ENCODE measurements at regions not wholly inside any gene's neighbourhood (a gene's known extent, or its start where the extent isn't known, plus 50 kb on each side); places are given as distances from the start of the nearest gene placed in this dataset.
"Not testable (repeated sequence)": the region's sequence is repeated elsewhere in the genome, so short reads cannot be mapped to it uniquely, and the experiment has no call there.

- no peak for DNase-seq
Measured at GRCh38 chr10:64142395-64142794, 621.2 kb downstream of the REEP3 start.

- no peak for DNase-seq
Measured at GRCh38 chr10:64148607-64149006, 627.4 kb downstream of the REEP3 start.

GRCh38 chr10:64156166-64156565 is 635.0 kb downstream of the REEP3 start:
- no peak for DNase-seq

- DNase-seq: no peak
Measured at GRCh38 chr10:64158551-64158950, 637.4 kb downstream of the REEP3 start.

GRCh38 chr10:64159910-64160872 is 639.0 kb downstream of the REEP3 start:
- no peak for DNase-seq

- no peak for DNase-seq
Measured at GRCh38 chr10:64170791-64171190, 649.6 kb downstream of the REEP3 start.

- DNase-seq: no peak
Measured at GRCh38 chr10:64173826-64174225, 652.6 kb downstream of the REEP3 start.

- no peak for DNase-seq
Measured at GRCh38 chr10:64174666-64175255, 653.6 kb downstream of the REEP3 start.

- no peak for DNase-seq
Measured at GRCh38 chr10:64175271-64175962, 654.2 kb downstream of the REEP3 start.

GRCh38 chr10:64182671-64183070 is 661.5 kb downstream of the REEP3 start:
- DNase-seq: no peak

- no peak for DNase-seq
Measured at GRCh38 chr10:64191286-64191685, 670.1 kb downstream of the REEP3 start.

GRCh38 chr10:64196638-64197315 is 675.6 kb downstream of the REEP3 start:
- DNase-seq: no peak

GRCh38 chr10:64201936-64202335 is 680.7 kb downstream of the REEP3 start:
- DNase-seq: no peak

GRCh38 chr10:64204504-64204903 is 683.3 kb downstream of the REEP3 start:
- not testable (repeated sequence) for DNase-seq

GRCh38 chr10:64206409-64206808 is 685.2 kb downstream of the REEP3 start:
- DNase-seq: no peak

- no peak for DNase-seq
Measured at GRCh38 chr10:64209561-64209960, 688.4 kb downstream of the REEP3 start.

GRCh38 chr10:64210211-64210610 is 689.0 kb downstream of the REEP3 start:
- no peak for DNase-seq

GRCh38 chr10:64211466-64211865 is 690.3 kb downstream of the REEP3 start:
- no peak for DNase-seq

GRCh38 chr10:64215088-64215487 is 693.9 kb downstream of the REEP3 start:
- no peak for DNase-seq

- no peak for DNase-seq
Measured at GRCh38 chr10:64219271-64220025, 698.2 kb downstream of the REEP3 start.

- DNase-seq: no peak
Measured at GRCh38 chr10:64234489-64234888, 713.3 kb downstream of the REEP3 start.

GRCh38 chr10:64257704-64258103 is 736.5 kb downstream of the REEP3 start:
- no peak for DNase-seq
